Hepatocyte (in vitro differentiated cells): ENCODE measurements at regions not wholly inside any gene's neighbourhood (a gene's known extent, or its start where the extent isn't known, plus 50 kb on each side); places are given as distances from the start of the nearest gene placed in this dataset.
"Not testable (repeated sequence)": the region's sequence is repeated elsewhere in the genome, so short reads cannot be mapped to it uniquely, and the experiment has no call there.

ENCODE experiments used
- DNase-seq: peaks from one replicate; pipeline ENCODE4 v3.0.0-alpha.2; 2016; ENCODE audit warnings: low spot score
- H2AFZ ChIP-seq: fragments of 200-600 bp; sonication (generic); 2 replicates; pipeline ENCODE4 v1.6.0; 2016; ENCODE audit warnings: antibody characterized with exemption, mild to moderate bottlenecking
- H3K27ac ChIP-seq: fragments of 200-600 bp; sonication (generic); 2 replicates; pipeline ENCODE4 v1.5.1; 2016; ENCODE audit warnings: mild to moderate bottlenecking
- H3K27me3 ChIP-seq: fragments of 200-600 bp; sonication (generic); 2 replicates; pipeline ENCODE4 v1.6.1; 2016
- H3K36me3 ChIP-seq: fragments of 200-600 bp; sonication (generic); replicated peaks from 2 replicates; pipeline ENCODE4 v1.5.1; 2016; ENCODE audit warnings: low read depth; ENCODE audit not compliant: insufficient read depth
- H3K4me1 ChIP-seq: fragments of 200-600 bp; sonication (generic); 2 replicates; pipeline ENCODE4 v1.5.1; 2016; ENCODE audit warnings: mild to moderate bottlenecking, moderate library complexity; ENCODE audit not compliant: insufficient read depth
- H3K4me2 ChIP-seq: fragments of 200-600 bp; sonication (generic); 2 replicates; pipeline ENCODE4 v1.6.0; 2016
- H3K4me3 ChIP-seq: fragments of 200-600 bp; sonication (generic); 2 replicates; pipeline ENCODE4 v1.5.1; 2016; ENCODE audit warnings: mild to moderate bottlenecking
- H3K79me2 ChIP-seq: fragments of 200-600 bp; sonication (generic); 2 replicates; pipeline ENCODE4 v1.6.0; 2017; ENCODE audit warnings: mild to moderate bottlenecking
- H3K9me2 ChIP-seq: fragments of 200-600 bp; sonication (generic); replicated peaks from 2 replicates; pipeline ENCODE4 v1.6.0; 2017; ENCODE audit warnings: mild to moderate bottlenecking; ENCODE audit not compliant: insufficient read depth
- H3K9me3 ChIP-seq: fragments of 200-600 bp; sonication (generic); 2 replicates; pipeline ENCODE4 v1.5.1; 2016; ENCODE audit warnings: low read depth, mild to moderate bottlenecking
- H4K20me1 ChIP-seq: fragments of 200-600 bp; sonication (generic); 2 replicates; pipeline ENCODE4 v1.6.0; 2016; ENCODE audit warnings: mild to moderate bottlenecking; ENCODE audit not compliant: insufficient read depth, poor library complexity, severe bottlenecking
- EZH2 ChIP-seq: fragments of 200-600 bp; sonication (generic); IDR thresholded peaks from 2 replicates; pipeline ENCODE4 v1.6.1; 2016; ENCODE audit warnings: antibody characterized with exemption, mild to moderate bottlenecking, borderline replicate concordance
- EZH2phosphoT487 ChIP-seq: fragments of 200-600 bp; sonication (generic); IDR thresholded peaks from one replicate; pipeline ENCODE4 v1.6.1; 2018; ENCODE audit warnings: antibody characterized with exemption, mild to moderate bottlenecking, low read depth, moderate library complexity; ENCODE audit not compliant: unreplicated experiment, severe bottlenecking
- WGBS: methylation state at CpG from one replicate; pipeline ENCODE4 v1.1.6; 2016; ENCODE audit warnings: low lambda C conversion rate; ENCODE audit errors: missing lambda C conversion rate; 5-methylcytosine and 5-hydroxymethylcytosine counted together
- TF ChIP-seq, protein P1 (sequence below): fragments of 200-600 bp; sonication (generic); IDR thresholded peaks from 2 replicates; pipeline ENCODE4 v1.5.1; 2016; ENCODE audit warnings: antibody characterized with exemption, mild to moderate bottlenecking; ENCODE audit not compliant: poor library complexity

DNA sequence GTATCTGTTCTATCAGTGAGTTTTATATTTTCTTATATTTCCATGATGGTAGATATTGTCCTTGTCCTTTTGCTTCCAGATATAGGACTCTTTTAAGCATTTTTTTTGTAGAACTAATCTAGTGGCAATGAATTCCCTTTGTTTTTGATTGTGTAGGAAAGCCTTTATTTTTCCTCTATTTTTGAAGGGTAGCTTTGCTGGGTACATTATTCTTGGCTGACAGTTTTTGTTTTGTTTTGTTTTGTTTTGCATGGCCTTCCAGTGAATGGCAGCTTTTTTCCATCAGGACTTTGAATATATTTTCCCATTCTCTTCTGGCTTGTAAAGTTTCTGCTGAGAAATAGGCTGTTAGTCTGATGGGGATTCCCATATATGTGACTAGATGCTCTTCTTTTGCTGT lies 70.2 kb upstream of the MUCL1 start:
- Histone ChIP-seq H3K79me2 (no peaks in the 10 kb centered on the region), H3K4me3 (no peak overlapping the region), H3K27ac (no peak overlapping the region), H3K36me3 (no peaks in the 10 kb centered on the region), H2AFZ (no peak overlapping the region), H3K4me1 (no peaks in the 10 kb centered on the region), H4K20me1 (no peaks in the 10 kb centered on the region), H3K4me2 (no peak overlapping the region), H3K9me3 (no peaks in the 10 kb centered on the region), H3K9me2 (no peaks in the 10 kb centered on the region), H3K27me3 (no peaks in the 10 kb centered on the region)
- TF ChIP-seq, protein P1, sequence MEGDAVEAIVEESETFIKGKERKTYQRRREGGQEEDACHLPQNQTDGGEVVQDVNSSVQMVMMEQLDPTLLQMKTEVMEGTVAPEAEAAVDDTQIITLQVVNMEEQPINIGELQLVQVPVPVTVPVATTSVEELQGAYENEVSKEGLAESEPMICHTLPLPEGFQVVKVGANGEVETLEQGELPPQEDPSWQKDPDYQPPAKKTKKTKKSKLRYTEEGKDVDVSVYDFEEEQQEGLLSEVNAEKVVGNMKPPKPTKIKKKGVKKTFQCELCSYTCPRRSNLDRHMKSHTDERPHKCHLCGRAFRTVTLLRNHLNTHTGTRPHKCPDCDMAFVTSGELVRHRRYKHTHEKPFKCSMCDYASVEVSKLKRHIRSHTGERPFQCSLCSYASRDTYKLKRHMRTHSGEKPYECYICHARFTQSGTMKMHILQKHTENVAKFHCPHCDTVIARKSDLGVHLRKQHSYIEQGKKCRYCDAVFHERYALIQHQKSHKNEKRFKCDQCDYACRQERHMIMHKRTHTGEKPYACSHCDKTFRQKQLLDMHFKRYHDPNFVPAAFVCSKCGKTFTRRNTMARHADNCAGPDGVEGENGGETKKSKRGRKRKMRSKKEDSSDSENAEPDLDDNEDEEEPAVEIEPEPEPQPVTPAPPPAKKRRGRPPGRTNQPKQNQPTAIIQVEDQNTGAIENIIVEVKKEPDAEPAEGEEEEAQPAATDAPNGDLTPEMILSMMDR = no peak
- TF ChIP-seq EZH2 (no peak), EZH2phosphoT487 (no peak)
- no peak for DNase-seq

DNA sequence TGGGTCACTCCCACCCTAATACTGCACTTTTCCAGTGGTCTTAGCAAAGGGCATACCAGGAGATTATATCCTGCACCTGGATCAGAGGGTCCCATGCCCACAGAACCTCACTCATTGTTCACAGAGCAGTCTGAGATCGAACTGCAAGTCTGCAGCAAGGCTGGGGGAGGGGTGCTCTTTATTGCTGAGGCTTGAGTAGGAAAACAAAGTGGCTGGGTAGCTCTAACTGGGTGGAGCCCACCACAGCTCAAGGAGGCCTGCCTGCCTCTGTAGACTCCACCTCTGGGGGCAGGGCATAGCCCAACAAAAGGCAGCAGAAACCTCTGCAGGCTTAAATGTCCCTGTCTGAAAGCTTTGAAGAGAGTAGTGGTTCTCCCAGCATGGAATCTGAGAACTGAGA lies 77.3 kb upstream of the MUCL1 start:
- H3K79me2 ChIP-seq, DNase-seq, H3K4me3 ChIP-seq, H3K9me3 ChIP-seq, H3K36me3 ChIP-seq, H3K4me1 ChIP-seq, H3K27me3 ChIP-seq, H4K20me1 ChIP-seq, H2AFZ ChIP-seq, H3K4me2 ChIP-seq, H3K9me2 ChIP-seq, H3K27ac ChIP-seq: not testable (repeated sequence)
- 76% methylated on average over 1 of the region's 1 CpG for WGBS

DNA sequence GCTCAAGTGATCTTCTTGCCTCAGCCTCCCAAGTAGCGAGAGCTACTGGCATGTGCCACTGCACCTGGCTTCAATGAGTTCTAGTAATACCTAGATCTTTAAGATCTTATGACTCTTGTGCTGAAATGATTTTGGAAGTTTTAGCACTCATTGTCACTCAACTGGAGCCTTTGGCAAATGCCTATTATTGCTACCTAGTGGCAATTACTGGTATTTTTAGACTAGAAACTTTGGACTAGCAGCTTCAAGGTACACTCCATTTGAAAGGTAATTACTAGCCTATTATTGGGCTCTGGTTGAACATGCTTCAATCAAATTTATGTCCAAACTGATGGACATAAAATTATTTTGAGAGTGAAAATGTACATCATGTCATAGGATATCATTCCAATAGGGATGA lies 80.7 kb upstream of the MUCL1 start:
- no peak overlapping the region for H3K4me2 ChIP-seq
- H3K4me3 ChIP-seq = no peak overlapping the region
- 96% methylated on average over 1 of the region's 1 CpG for WGBS
- no peaks in the 10 kb centered on the region for H3K9me3 ChIP-seq
- H3K9me2 ChIP-seq = no peaks in the 10 kb centered on the region
- H3K36me3 ChIP-seq = no peaks in the 10 kb centered on the region
- no peaks in the 10 kb centered on the region for H4K20me1 ChIP-seq
- TF ChIP-seq EZH2phosphoT487 (no peak), EZH2 (no peak)
- TF ChIP-seq, protein P1 = peak; percentile 5
- no peak for DNase-seq
- no peaks in the 10 kb centered on the region for H3K79me2 ChIP-seq
- no peaks in the 10 kb centered on the region for H3K27me3 ChIP-seq
- no peak overlapping the region for H2AFZ ChIP-seq
- no peaks in the 10 kb centered on the region for H3K4me1 ChIP-seq
- no peak overlapping the region for H3K27ac ChIP-seq

DNA sequence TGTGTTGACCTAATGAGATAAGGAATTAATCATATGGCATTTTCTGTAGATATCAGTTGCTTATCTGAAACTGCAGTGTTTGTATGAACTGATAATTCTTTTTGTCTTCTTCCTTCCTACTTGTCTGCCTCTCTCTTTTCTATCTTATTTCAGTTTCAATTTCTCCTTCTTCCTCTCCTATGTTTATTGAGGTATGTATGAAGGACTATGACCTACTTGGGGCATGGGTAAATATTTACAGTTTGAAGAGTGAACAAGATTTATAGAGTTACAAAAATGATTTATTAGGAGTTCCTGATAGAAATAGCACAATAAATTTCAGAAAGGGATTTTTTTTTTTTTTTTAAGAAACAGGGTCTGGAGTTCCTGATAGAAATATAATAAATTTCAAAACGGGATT lies 88.7 kb upstream of the MUCL1 start:
- Histone ChIP-seq H3K36me3 (no peaks in the 10 kb centered on the region), H3K4me2 (no peak overlapping the region), H2AFZ (no peak overlapping the region), H4K20me1 (no peaks in the 10 kb centered on the region), H3K9me3 (no peaks in the 10 kb centered on the region), H3K27me3 (no peaks in the 10 kb centered on the region), H3K79me2 (no peaks in the 10 kb centered on the region), H3K27ac (no peak overlapping the region), H3K4me3 (no peak overlapping the region), H3K9me2 (no peaks in the 10 kb centered on the region), H3K4me1 (no peaks in the 10 kb centered on the region)
- no peak for TF ChIP-seq EZH2phosphoT487
- TF ChIP-seq, protein P1 = no peak
- no peak for TF ChIP-seq EZH2
- no peak for DNase-seq
- WGBS = 54% methylated on average over 1 of the region's 1 CpG
